ENCODE measurements at regions not wholly inside any gene's neighbourhood (a gene's known extent, or its start where the extent isn't known, plus 50 kb on each side); places are given as distances from the start of the nearest gene placed in this dataset.
A peak's percentile ranks its signal among the peaks of the same experiment; 100 is the strongest.

DNA sequence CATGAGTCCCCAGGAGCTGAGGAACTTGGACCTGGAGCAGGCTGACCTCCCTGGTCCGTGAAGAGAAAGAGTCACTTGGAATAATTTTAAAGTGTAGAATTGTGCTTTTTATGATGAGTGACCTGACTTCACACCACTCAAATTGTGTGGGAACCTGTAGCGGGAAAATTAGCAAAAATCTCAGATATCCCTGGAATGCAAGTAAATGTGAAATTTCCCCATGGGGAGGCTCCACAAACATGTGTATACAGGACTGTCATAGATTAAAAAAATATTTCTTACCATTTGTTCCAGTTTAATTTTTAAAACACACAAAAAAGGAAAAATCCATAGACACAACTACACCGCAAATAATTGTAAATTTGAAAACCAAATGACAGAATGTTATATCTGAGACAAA lies 1079.6 kb upstream of the PABPC4L start:
- intact Hi-C loops (cut with DNase I), result no loop called here
- Histone ChIP-seq H3K36me3 (ENCODE audit: control insufficient read depth in 2 of 3, insufficient read depth in 3 of 3, low read length in 3 of 3) (no peaks in the 10 kb centered on the region), H3K9me3 (ENCODE audit: control insufficient read depth in 2 of 3, insufficient read depth in 1 of 3, low read length in 3 of 3) (no peaks in the 10 kb centered on the region), H3K27me3 (ENCODE audit: control insufficient read depth, insufficient read depth, low read length) (no peaks in the 10 kb centered on the region), H3K4me1 (ENCODE audit: control insufficient read depth in 2 of 3, insufficient read depth in 2 of 3, low read depth in 1 of 3, low read length in 3 of 3) (no peaks in the 10 kb centered on the region), H3K9ac (ENCODE audit: low read length in 3 of 3) (no peak overlapping the region), H3K27ac (ENCODE audit: low read depth in 2 of 2, low read length in 2 of 2) (no peak overlapping the region), H3K4me3 (ENCODE audit: low read length in 3 of 3) (no peak overlapping the region)
- DNase-seq, result no peak
- TF ChIP-seq, protein P1, sequence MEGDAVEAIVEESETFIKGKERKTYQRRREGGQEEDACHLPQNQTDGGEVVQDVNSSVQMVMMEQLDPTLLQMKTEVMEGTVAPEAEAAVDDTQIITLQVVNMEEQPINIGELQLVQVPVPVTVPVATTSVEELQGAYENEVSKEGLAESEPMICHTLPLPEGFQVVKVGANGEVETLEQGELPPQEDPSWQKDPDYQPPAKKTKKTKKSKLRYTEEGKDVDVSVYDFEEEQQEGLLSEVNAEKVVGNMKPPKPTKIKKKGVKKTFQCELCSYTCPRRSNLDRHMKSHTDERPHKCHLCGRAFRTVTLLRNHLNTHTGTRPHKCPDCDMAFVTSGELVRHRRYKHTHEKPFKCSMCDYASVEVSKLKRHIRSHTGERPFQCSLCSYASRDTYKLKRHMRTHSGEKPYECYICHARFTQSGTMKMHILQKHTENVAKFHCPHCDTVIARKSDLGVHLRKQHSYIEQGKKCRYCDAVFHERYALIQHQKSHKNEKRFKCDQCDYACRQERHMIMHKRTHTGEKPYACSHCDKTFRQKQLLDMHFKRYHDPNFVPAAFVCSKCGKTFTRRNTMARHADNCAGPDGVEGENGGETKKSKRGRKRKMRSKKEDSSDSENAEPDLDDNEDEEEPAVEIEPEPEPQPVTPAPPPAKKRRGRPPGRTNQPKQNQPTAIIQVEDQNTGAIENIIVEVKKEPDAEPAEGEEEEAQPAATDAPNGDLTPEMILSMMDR (IDR thresholded peaks at IDR 0.05; ENCODE audit: borderline replicate concordance, extremely low read depth, insufficient read depth), result no peak
- FAIRE-seq, result no peak

DNA sequence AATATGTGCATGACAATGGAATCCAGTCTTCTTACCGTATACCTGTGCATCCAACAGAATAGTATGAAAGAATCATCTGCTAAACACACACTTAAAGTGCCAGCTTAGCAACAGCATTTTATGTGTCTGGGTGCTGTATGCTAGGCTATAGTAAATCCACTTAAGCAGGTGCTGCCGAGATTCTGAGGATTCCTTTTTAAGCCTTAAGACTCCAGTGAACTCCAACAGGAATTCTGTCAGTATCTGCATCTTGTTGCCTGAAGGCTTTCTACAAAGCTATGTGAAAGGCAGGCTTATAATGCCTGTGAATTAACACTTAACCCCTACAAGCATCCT lies 1076.4 kb upstream of the PABPC4L start:
- intact Hi-C loops (cut with DNase I), result no loop called here
- H3K36me3 ChIP-seq (ENCODE audit: control insufficient read depth in 2 of 3, insufficient read depth in 3 of 3, low read length in 3 of 3), result no peaks in the 10 kb centered on the region
- H3K9me3 ChIP-seq (ENCODE audit: control insufficient read depth in 2 of 3, insufficient read depth in 1 of 3, low read length in 3 of 3), result no peaks in the 10 kb centered on the region
- H3K9ac ChIP-seq (ENCODE audit: low read length in 3 of 3), result no peak overlapping the region
- H3K27me3 ChIP-seq (ENCODE audit: control insufficient read depth, insufficient read depth, low read length), result no peaks in the 10 kb centered on the region
- TF ChIP-seq, protein P1 (IDR thresholded peaks at IDR 0.05; ENCODE audit: borderline replicate concordance, extremely low read depth, insufficient read depth), result no peak
- no peak overlapping the region for H3K27ac ChIP-seq (ENCODE audit: low read depth in 2 of 2, low read length in 2 of 2)
- FAIRE-seq (no peak), DNase-seq (no peak)
- no peak overlapping the region for H3K4me3 ChIP-seq (ENCODE audit: low read length in 3 of 3)
- no peaks in the 10 kb centered on the region for H3K4me1 ChIP-seq (ENCODE audit: control insufficient read depth in 2 of 3, insufficient read depth in 2 of 3, low read depth in 1 of 3, low read length in 3 of 3)

DNA sequence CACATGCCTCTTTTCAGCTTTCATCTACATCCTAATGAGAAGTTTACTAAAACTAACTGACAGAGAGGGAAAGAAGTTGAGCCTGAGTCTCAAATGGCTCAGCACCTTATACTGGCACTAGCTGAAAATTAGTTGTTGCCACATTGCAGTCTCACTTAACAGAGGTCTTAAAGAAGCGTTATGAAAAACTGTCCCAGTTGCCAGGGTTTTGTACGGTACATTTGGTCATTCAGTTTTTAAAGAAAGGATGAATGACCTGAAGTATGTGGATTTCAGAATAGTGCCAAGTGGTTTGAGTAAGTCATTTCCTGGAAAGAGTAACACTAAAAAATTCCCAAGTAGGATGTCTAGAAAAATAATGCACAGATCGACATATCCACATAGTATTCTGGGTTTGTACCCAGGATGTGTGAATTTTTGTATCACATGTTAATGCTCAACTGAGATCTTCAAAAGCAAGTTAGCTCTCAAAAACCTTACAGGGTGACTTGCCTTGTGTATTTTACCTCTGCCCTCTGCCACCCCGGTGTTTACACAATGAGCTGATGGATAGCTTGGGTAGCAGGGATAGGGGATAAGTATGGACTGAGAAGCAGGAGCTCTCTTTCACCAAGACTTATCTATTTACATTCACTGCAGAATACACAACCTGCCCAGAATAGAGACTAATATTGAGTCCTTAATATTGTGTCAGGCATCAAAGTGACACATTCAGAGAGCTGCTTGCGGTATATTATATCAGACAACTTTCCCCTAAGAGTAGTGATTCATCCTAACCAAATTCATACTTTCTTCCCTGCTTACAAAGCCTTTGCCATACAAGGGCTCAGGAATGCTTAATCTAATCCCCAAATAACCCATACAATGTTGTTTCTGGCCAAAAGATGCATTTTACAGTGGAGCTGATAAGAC lies 1075.7 kb upstream of the PABPC4L start:
- no peaks in the 10 kb centered on the region for H3K9me3 ChIP-seq (ENCODE audit: control insufficient read depth in 2 of 3, insufficient read depth in 1 of 3, low read length in 3 of 3)
- intact Hi-C loops (cut with DNase I), result no loop called here
- H3K27ac ChIP-seq (ENCODE audit: low read depth in 2 of 2, low read length in 2 of 2), result no peak overlapping the region
- H3K9ac ChIP-seq (ENCODE audit: low read length in 3 of 3), result no peak overlapping the region
- TF ChIP-seq, protein P1 (IDR thresholded peaks at IDR 0.05; ENCODE audit: borderline replicate concordance, extremely low read depth, insufficient read depth), result no peak
- DNase-seq (peak in 1 of 5 donors; percentile 10), FAIRE-seq (no peak)
- no peaks in the 10 kb centered on the region for H3K4me1 ChIP-seq (ENCODE audit: control insufficient read depth in 2 of 3, insufficient read depth in 2 of 3, low read depth in 1 of 3, low read length in 3 of 3)
- H3K4me3 ChIP-seq (ENCODE audit: low read length in 3 of 3), result no peak overlapping the region
- H3K36me3 ChIP-seq (ENCODE audit: control insufficient read depth in 2 of 3, insufficient read depth in 3 of 3, low read length in 3 of 3), result no peaks in the 10 kb centered on the region
- H3K27me3 ChIP-seq (ENCODE audit: control insufficient read depth, insufficient read depth, low read length), result no peaks in the 10 kb centered on the region
